Thymus (tissue), 11 donors: ENCODE measurements at regions not wholly inside any gene's neighbourhood (a gene's known extent, or its start where the extent isn't known, plus 50 kb on each side); places are given as distances from the start of the nearest gene placed in this dataset.

Experiments
- DNase-seq, 9 donors: peaks; one replicate each; pipeline ENCODE4 v3.0.0-alpha.2; 2013; ENCODE audit warnings: low spot score in 9 of 9, low read depth in 6 of 9, missing footprints in 1 of 9
- H3K27ac ChIP-seq, 2 donors: one replicate each; pipeline ENCODE4 v1.5.1; 2013; ENCODE audit warnings: control low read depth in 1 of 2, low read depth in 1 of 2, low read length in 1 of 2, mild to moderate bottlenecking in 1 of 2, moderate library complexity in 1 of 2
- H3K27me3 ChIP-seq, 2 donors: one replicate each; pipeline ENCODE4 v1.5.1; 2013; ENCODE audit warnings: low read length in 1 of 2; ENCODE audit not compliant: control insufficient read depth in 2 of 2, insufficient read depth in 1 of 2
- H3K36me3 ChIP-seq, 2 donors: one replicate each; pipeline ENCODE4 v1.5.1; 2013; ENCODE audit warnings: low read length in 1 of 2, mild to moderate bottlenecking in 1 of 2, moderate library complexity in 1 of 2; ENCODE audit not compliant: control insufficient read depth in 2 of 2, insufficient read depth in 2 of 2
- H3K4me1 ChIP-seq, 2 donors: one replicate each; pipeline ENCODE4 v1.5.1; 2013; ENCODE audit warnings: low read length in 2 of 2; ENCODE audit not compliant: control insufficient read depth in 2 of 2, insufficient read depth in 2 of 2
- H3K4me3 ChIP-seq, 2 donors: one replicate each; pipeline ENCODE4 v1.5.1; 2013; ENCODE audit warnings: low read length in 2 of 2, control low read depth in 1 of 2, mild to moderate bottlenecking in 1 of 2
- H3K9me3 ChIP-seq, 2 donors: one replicate each; pipeline ENCODE4 v1.5.1; 2013; ENCODE audit warnings: low read length in 1 of 2, mild to moderate bottlenecking in 1 of 2; ENCODE audit not compliant: control insufficient read depth in 2 of 2, insufficient read depth in 1 of 2
- WGBS: extraction: QIAGEN DNeasy Blood & Tissue Kit; methylation state at CpG from one replicate; pipeline ENCODE4 v1.1.7; 2013; 5-methylcytosine and 5-hydroxymethylcytosine counted together
- donor health status: healthy.

- 76% methylated on average over 14 of the region's 14 CpGs for WGBS
- no peak for DNase-seq
- H3K4me3 ChIP-seq, result no peak overlapping the region
- H3K27ac ChIP-seq, result no peak overlapping the region
- H3K36me3 ChIP-seq, result no peaks in the 10 kb centered on the region
- H3K27me3 ChIP-seq, result no peaks in the 10 kb centered on the region
- peaks cover 0 to 3% of the 10 kb centered on the region in 2 donors for H3K9me3 ChIP-seq
- H3K4me1 ChIP-seq, result no peaks in the 10 kb centered on the region
These were observed 257.7 kb downstream of the ACTR3B start for GRCh38 chr7:153017223-153017622.

- no peaks in the 10 kb centered on the region for H3K9me3 ChIP-seq
- no peaks in the 10 kb centered on the region for H3K4me1 ChIP-seq
- H3K4me3 ChIP-seq, result no peak overlapping the region
- H3K36me3 ChIP-seq, result no peaks in the 10 kb centered on the region
- no peak for DNase-seq
- H3K27me3 ChIP-seq, result no peaks in the 10 kb centered on the region
- 92% methylated on average over 6 of the region's 6 CpGs for WGBS
- no peak overlapping the region for H3K27ac ChIP-seq
These were observed 262.0 kb downstream of the ACTR3B start for GRCh38 chr7:153021542-153021941.

GRCh38 chr7:153022475-153023193 lies 263.1 kb downstream of the ACTR3B start:
- no peaks in the 10 kb centered on the region for H3K9me3 ChIP-seq
- H3K27ac ChIP-seq, result no peak overlapping the region
- WGBS, result 68% methylated on average over 12 of the region's 12 CpGs
- H3K4me3 ChIP-seq, result no peak overlapping the region
- no peaks in the 10 kb centered on the region for H3K36me3 ChIP-seq
- no peak for DNase-seq
- no peaks in the 10 kb centered on the region for H3K4me1 ChIP-seq
- H3K27me3 ChIP-seq, result no peaks in the 10 kb centered on the region

GRCh38 chr7:153023194-153023592 lies 263.6 kb downstream of the ACTR3B start:
- 90% methylated on average over 7 of the region's 7 CpGs for WGBS
- DNase-seq, result no peak

GRCh38 chr7:153027210-153027609 lies 267.7 kb downstream of the ACTR3B start:
- no peaks in the 10 kb centered on the region for H3K9me3 ChIP-seq
- H3K4me3 ChIP-seq, result no peak overlapping the region
- H3K27ac ChIP-seq, result no peak overlapping the region
- H3K36me3 ChIP-seq, result no peaks in the 10 kb centered on the region
- no peaks in the 10 kb centered on the region for H3K27me3 ChIP-seq
- H3K4me1 ChIP-seq, result no peaks in the 10 kb centered on the region
- DNase-seq, result no peak
- WGBS, result 94% methylated on average over 11 of the region's 11 CpGs

More at GRCh38 chr7:153023194-153023592, 263.6 kb downstream of the ACTR3B start:
- H3K4me3 ChIP-seq, result no peak overlapping the region
- no peaks in the 10 kb centered on the region for H3K9me3 ChIP-seq
- H3K27ac ChIP-seq, result no peak overlapping the region
- H3K36me3 ChIP-seq, result no peaks in the 10 kb centered on the region
- H3K4me1 ChIP-seq, result no peaks in the 10 kb centered on the region
- H3K27me3 ChIP-seq, result no peaks in the 10 kb centered on the region

- Histone ChIP-seq H3K4me1 (no peaks in the 10 kb centered on the region), H3K36me3 (no peaks in the 10 kb centered on the region), H3K27ac (no peak overlapping the region), H3K27me3 (no peaks in the 10 kb centered on the region), H3K4me3 (no peak overlapping the region), H3K9me3 (no peaks in the 10 kb centered on the region)
- WGBS, result 97% methylated on average over 13 of the region's 13 CpGs
- DNase-seq, result no peak
These were observed 268.4 kb downstream of the ACTR3B start for GRCh38 chr7:153027904-153028303.

GRCh38 chr7:153030976-153031375 lies 271.4 kb downstream of the ACTR3B start:
- Histone ChIP-seq H3K4me3 (no peak overlapping the region), H3K9me3 (no peaks in the 10 kb centered on the region), H3K27me3 (no peaks in the 10 kb centered on the region), H3K27ac (no peak overlapping the region), H3K36me3 (no peaks in the 10 kb centered on the region), H3K4me1 (no peaks in the 10 kb centered on the region)
- no peak for DNase-seq
- 93% methylated on average over 5 of the region's 5 CpGs for WGBS

- H3K27me3 ChIP-seq, result no peaks in the 10 kb centered on the region
- H3K36me3 ChIP-seq, result no peaks in the 10 kb centered on the region
- no peaks in the 10 kb centered on the region for H3K9me3 ChIP-seq
- no peak overlapping the region for H3K4me3 ChIP-seq
- H3K4me1 ChIP-seq, result no peaks in the 10 kb centered on the region
- WGBS, result 77% methylated on average over 8 of the region's 8 CpGs
- H3K27ac ChIP-seq, result no peak overlapping the region
- DNase-seq, result no peak
These were observed 275.2 kb downstream of the ACTR3B start for GRCh38 chr7:153034791-153035190.

GRCh38 chr7:153036396-153037063 lies 277.0 kb downstream of the ACTR3B start:
- Histone ChIP-seq H3K27me3 (no peaks in the 10 kb centered on the region), H3K4me3 (no peak overlapping the region), H3K36me3 (no peaks in the 10 kb centered on the region), H3K4me1 (no peaks in the 10 kb centered on the region), H3K27ac (no peak overlapping the region), H3K9me3 (no peaks in the 10 kb centered on the region)
- 83% methylated on average over 4 of the region's 4 CpGs for WGBS
- DNase-seq, result no peak
